ENCODE measurements at regions not wholly inside any gene's neighbourhood (a gene's known extent, or its start where the extent isn't known, plus 50 kb on each side); places are given as distances from the start of the nearest gene placed in this dataset.

GRCh38 chr2:21395366-21395765 is 271.6 kb downstream of the TDRD15 start:
- DNase-seq (ENCODE audit: low spot score), result no peak

GRCh38 chr2:21396252-21396651 is 272.5 kb downstream of the TDRD15 start:
- DNase-seq (ENCODE audit: low spot score), result no peak

- no peak for DNase-seq (ENCODE audit: low spot score)
Observed at GRCh38 chr2:21401022-21401698, 277.4 kb downstream of the TDRD15 start.

- no peak for DNase-seq (ENCODE audit: low spot score)
Observed at GRCh38 chr2:21404137-21404536, 280.4 kb downstream of the TDRD15 start.

- DNase-seq (ENCODE audit: low spot score), result no peak
Observed at GRCh38 chr2:21404827-21405625, 281.3 kb downstream of the TDRD15 start.

- DNase-seq (ENCODE audit: low spot score), result no peak
Observed at GRCh38 chr2:21406386-21406785, 282.6 kb downstream of the TDRD15 start.

- DNase-seq (ENCODE audit: low spot score), result no peak
Observed at GRCh38 chr2:21406911-21407310, 283.1 kb downstream of the TDRD15 start.

GRCh38 chr2:21407851-21408250 is 284.1 kb downstream of the TDRD15 start:
- no peak for DNase-seq (ENCODE audit: low spot score)

- no peak for DNase-seq (ENCODE audit: low spot score)
Observed at GRCh38 chr2:21411741-21412140, 288.0 kb downstream of the TDRD15 start.

- DNase-seq (ENCODE audit: low spot score), result peak; percentile 39
Observed at GRCh38 chr2:21412944-21413443, 289.2 kb downstream of the TDRD15 start.

- no peak for DNase-seq (ENCODE audit: low spot score)
Observed at GRCh38 chr2:21415234-21415633, 291.5 kb downstream of the TDRD15 start.

GRCh38 chr2:21416226-21416625 is 292.5 kb downstream of the TDRD15 start:
- no peak for DNase-seq (ENCODE audit: low spot score)

GRCh38 chr2:21418456-21418855 is 294.7 kb downstream of the TDRD15 start:
- DNase-seq (ENCODE audit: low spot score), result no peak

- no peak for DNase-seq (ENCODE audit: low spot score)
Observed at GRCh38 chr2:21420553-21421335, 297.0 kb downstream of the TDRD15 start.

- peak; percentile 30 for DNase-seq (ENCODE audit: low spot score)
Observed at GRCh38 chr2:21422050-21422449, 298.3 kb downstream of the TDRD15 start.

GRCh38 chr2:21422724-21423522 is 299.2 kb downstream of the TDRD15 start:
- no peak for DNase-seq (ENCODE audit: low spot score)

GRCh38 chr2:21423854-21424253 is 300.1 kb downstream of the TDRD15 start:
- no peak for DNase-seq (ENCODE audit: low spot score)

GRCh38 chr2:21424375-21424774 is 300.6 kb downstream of the TDRD15 start:
- no peak for DNase-seq (ENCODE audit: low spot score)

GRCh38 chr2:21427606-21428005 is 303.8 kb downstream of the TDRD15 start:
- no peak for DNase-seq (ENCODE audit: low spot score)

- DNase-seq (ENCODE audit: low spot score), result no peak
Observed at GRCh38 chr2:21428754-21429153, 305.0 kb downstream of the TDRD15 start.

GRCh38 chr2:21429747-21430146 is 306.0 kb downstream of the TDRD15 start:
- no peak for DNase-seq (ENCODE audit: low spot score)

- DNase-seq (ENCODE audit: low spot score), result no peak
Observed at GRCh38 chr2:21431078-21431477, 307.3 kb downstream of the TDRD15 start.

Measured in AG08396 (cell line).